Liver (tissue), 8 donors: ENCODE measurements at regions not wholly inside any gene's neighbourhood (a gene's known extent, or its start where the extent isn't known, plus 50 kb on each side); places are given as distances from the start of the nearest gene placed in this dataset.
A peak's percentile ranks its signal among the peaks of the same experiment; 100 is the strongest.

ENCODE experiments used
- DNase-seq: peaks from one replicate; pipeline ENCODE4 v3.0.0-alpha.2; 2017; ENCODE audit warnings: low spot score
- H3K27ac ChIP-seq, 2 donors: one replicate each; pipeline ENCODE4 v1.7.0; 2013; ENCODE audit warnings: inconsistent platforms in 2 of 2, low read length in 2 of 2, control low read depth in 1 of 2, low read depth in 1 of 2, mild to moderate bottlenecking in 1 of 2
- H3K27me3 ChIP-seq, 4 donors: one replicate each; pipeline versions ENCODE4 v1.6.1 to v1.7.0; 2013; ENCODE audit warnings: low read length in 3 of 4, inconsistent platforms in 1 of 4, mild to moderate bottlenecking in 1 of 4, moderate library complexity in 1 of 4; ENCODE audit not compliant: control insufficient read depth in 4 of 4, insufficient read depth in 4 of 4
- H3K36me3 ChIP-seq, 4 donors: one replicate each; pipeline versions ENCODE4 v1.6.1 to v1.7.0; 2013; ENCODE audit warnings: low read length in 3 of 4, mild to moderate bottlenecking in 3 of 4, low read depth in 1 of 4, moderate library complexity in 1 of 4; ENCODE audit not compliant: control insufficient read depth in 4 of 4, insufficient read depth in 3 of 4
- H3K4me1 ChIP-seq, 4 donors: one replicate each; pipeline versions ENCODE4 v1.6.1 to v1.7.0; 2013; ENCODE audit warnings: low read length in 3 of 4, mild to moderate bottlenecking in 3 of 4, moderate library complexity in 1 of 4; ENCODE audit not compliant: control insufficient read depth in 4 of 4, insufficient read depth in 4 of 4
- H3K4me3 ChIP-seq, 3 donors: one replicate each; pipeline versions ENCODE4 v1.6.1 to v1.7.0; 2013; ENCODE audit warnings: low read length in 3 of 3, control low read depth in 1 of 3, low read depth in 1 of 3, mild to moderate bottlenecking in 1 of 3
- H3K9ac ChIP-seq, 2 donors: one replicate each; pipeline ENCODE4 v1.7.0; 2013; ENCODE audit warnings: low read length in 2 of 2, mild to moderate bottlenecking in 2 of 2, moderate library complexity in 2 of 2, control low read depth in 1 of 2, low read depth in 1 of 2
- H3K9me3 ChIP-seq, 4 donors: one replicate each; pipeline versions ENCODE4 v1.6.1 to v1.7.0; 2013; ENCODE audit warnings: low read length in 3 of 4; ENCODE audit not compliant: control insufficient read depth in 4 of 4
- EGR1 ChIP-seq, 2 donors: IDR thresholded peaks; 2 replicates each; pipeline ENCODE4 v1.6.1; 2016 to 2018; ENCODE audit warnings: antibody characterized with exemption in 2 of 2, low read depth in 2 of 2
- FOXA2 ChIP-seq: IDR thresholded peaks from 2 replicates; pipeline ENCODE4 v1.6.1; 2016; ENCODE audit warnings: antibody characterized with exemption
- GABPA ChIP-seq, 2 donors: IDR thresholded peaks in 1 of 2; conservative IDR thresholded peaks in 1 of 2; 2 replicates each; pipeline ENCODE4 v1.6.1; 2016; ENCODE audit warnings: antibody characterized with exemption in 2 of 2, mild to moderate bottlenecking in 1 of 2, moderate library complexity in 1 of 2
- HNF4A ChIP-seq, 2 donors: conservative IDR thresholded peaks; 2 replicates each; pipeline ENCODE4 v1.6.1; 2016; ENCODE audit warnings: antibody characterized with exemption in 2 of 2, mild to moderate bottlenecking in 2 of 2
- RAD21 ChIP-seq, 2 donors: IDR thresholded peaks; 2 replicates each; pipeline ENCODE4 v1.6.1; 2016; ENCODE audit warnings: antibody characterized with exemption in 2 of 2, mild to moderate bottlenecking in 2 of 2
- RXRA ChIP-seq, 2 donors: IDR thresholded peaks; 2 replicates each; pipeline ENCODE4 v1.6.1; 2017 to 2018; ENCODE audit warnings: antibody characterized with exemption in 2 of 2, mild to moderate bottlenecking in 1 of 2
- SP1 ChIP-seq: IDR thresholded peaks from 2 replicates; pipeline ENCODE4 v1.6.1; 2018; ENCODE audit warnings: antibody characterized with exemption, mild to moderate bottlenecking
- TAF1 ChIP-seq: conservative IDR thresholded peaks from 2 replicates; pipeline ENCODE4 v1.6.1; 2016; ENCODE audit warnings: antibody characterized with exemption, mild to moderate bottlenecking
- YY1 ChIP-seq: IDR thresholded peaks from 2 replicates; pipeline ENCODE4 v1.6.1; 2016; ENCODE audit warnings: antibody characterized with exemption, mild to moderate bottlenecking
- WGBS: extraction: QIAGEN DNeasy Blood & Tissue Kit; methylation state at CpG from one replicate; pipeline ENCODE4 v1.1.7; 2013; 5-methylcytosine and 5-hydroxymethylcytosine counted together
- TF ChIP-seq, protein P1 (sequence below): fragments of 150-350 bp; IDR thresholded peaks from 2 replicates; pipeline ENCODE4 v1.5.1; 2017; ENCODE audit warnings: improper control_type of control experiment, low read depth, low read length; ENCODE audit not compliant: missing input control
- TF ChIP-seq, protein P2 (sequence below): IDR thresholded peaks from 2 replicates; pipeline ENCODE4 v1.6.1; 2016; ENCODE audit warnings: antibody characterized with exemption
- TF ChIP-seq, protein P3 (sequence below): IDR thresholded peaks from 2 replicates; pipeline ENCODE4 v1.6.1; 2016; ENCODE audit warnings: antibody characterized with exemption, mild to moderate bottlenecking
- donor health status: healthy.
- donor health status: healthy.
- donor health status: healthy.
- donor health status: healthy.
- donor health status: healthy.

DNA sequence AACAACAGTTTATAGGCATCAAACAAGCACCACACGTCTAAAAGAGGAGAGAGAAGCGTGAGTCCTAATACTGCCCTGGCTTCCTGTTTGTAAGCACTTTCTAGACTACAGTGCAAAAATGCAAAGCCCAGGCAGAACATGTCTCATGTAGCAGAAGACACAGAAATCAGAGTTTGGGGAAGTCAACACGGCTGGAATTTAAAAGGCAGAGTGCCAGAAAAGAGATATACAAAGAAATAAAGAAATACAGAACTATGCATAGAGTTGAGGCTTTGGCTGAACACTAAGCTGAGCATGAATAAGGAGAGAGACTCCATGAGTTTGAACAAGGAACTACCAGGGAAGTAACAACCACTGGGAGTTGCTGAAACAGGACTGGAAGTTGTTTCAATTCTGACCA is 566.6 kb upstream of the NR5A2 start:
- WGBS = 47% methylated on average over 3 of the region's 3 CpGs
- DNase-seq = no peak
- TF ChIP-seq TAF1 (no peak), GABPA (IDR thresholded peaks at IDR 0.05 in 1 of 2, conservative IDR thresholded peaks at IDR 0.05 in 1 of 2) (no peak), YY1 (no peak)

DNA sequence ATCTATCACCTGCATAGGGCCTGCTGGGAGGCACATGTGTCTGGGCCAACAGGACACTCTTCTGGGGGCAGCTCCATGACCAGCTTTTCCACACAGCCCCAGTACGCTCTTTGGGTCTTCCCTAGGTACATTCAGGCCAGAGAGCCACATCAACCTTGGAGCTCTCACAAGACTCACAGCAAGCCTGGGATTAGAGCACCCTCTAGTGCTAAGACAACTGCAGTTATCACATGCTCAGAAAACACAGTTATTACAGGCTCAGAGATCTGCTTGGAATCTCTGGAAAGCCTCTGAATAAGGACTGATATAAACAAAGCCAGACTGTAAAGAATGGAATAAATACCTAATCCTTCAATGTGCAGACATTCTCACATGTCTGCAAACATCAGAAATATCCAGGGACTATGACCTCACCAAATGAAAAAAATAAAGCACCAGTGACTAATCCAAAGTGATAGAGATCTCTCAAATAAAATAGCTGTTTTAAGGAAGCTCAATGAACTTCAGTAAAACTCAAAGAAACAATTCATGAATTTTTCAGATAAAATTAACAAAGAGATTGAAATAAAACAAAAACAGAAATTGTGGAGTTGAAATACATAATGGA is 563.9 kb upstream of the NR5A2 start:
- no peak overlapping the region for H3K9ac ChIP-seq
- 71% methylated on average over 1 of the region's 1 CpG for WGBS
- TF ChIP-seq, protein P1, sequence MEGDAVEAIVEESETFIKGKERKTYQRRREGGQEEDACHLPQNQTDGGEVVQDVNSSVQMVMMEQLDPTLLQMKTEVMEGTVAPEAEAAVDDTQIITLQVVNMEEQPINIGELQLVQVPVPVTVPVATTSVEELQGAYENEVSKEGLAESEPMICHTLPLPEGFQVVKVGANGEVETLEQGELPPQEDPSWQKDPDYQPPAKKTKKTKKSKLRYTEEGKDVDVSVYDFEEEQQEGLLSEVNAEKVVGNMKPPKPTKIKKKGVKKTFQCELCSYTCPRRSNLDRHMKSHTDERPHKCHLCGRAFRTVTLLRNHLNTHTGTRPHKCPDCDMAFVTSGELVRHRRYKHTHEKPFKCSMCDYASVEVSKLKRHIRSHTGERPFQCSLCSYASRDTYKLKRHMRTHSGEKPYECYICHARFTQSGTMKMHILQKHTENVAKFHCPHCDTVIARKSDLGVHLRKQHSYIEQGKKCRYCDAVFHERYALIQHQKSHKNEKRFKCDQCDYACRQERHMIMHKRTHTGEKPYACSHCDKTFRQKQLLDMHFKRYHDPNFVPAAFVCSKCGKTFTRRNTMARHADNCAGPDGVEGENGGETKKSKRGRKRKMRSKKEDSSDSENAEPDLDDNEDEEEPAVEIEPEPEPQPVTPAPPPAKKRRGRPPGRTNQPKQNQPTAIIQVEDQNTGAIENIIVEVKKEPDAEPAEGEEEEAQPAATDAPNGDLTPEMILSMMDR = peak; percentile 60
- TF ChIP-seq RAD21 (IDR thresholded peaks at IDR 0.05) (peak; percentile 93 to 95), RXRA (IDR thresholded peaks at IDR 0.05) (no peak)
- no peaks in the 10 kb centered on the region for H3K27me3 ChIP-seq
- no peaks in the 10 kb centered on the region for H3K4me1 ChIP-seq
- no peak overlapping the region for H3K27ac ChIP-seq
- no peaks in the 10 kb centered on the region for H3K36me3 ChIP-seq
- no peaks in the 10 kb centered on the region for H3K9me3 ChIP-seq
- DNase-seq = no peak
- H3K4me3 ChIP-seq = no peak overlapping the region

More for the DNA sequence above, 566.6 kb upstream of the NR5A2 start:
- Histone ChIP-seq H3K27me3 (no peaks in the 10 kb centered on the region), H3K9me3 (no peaks in the 10 kb centered on the region), H3K4me1 (no peaks in the 10 kb centered on the region), H3K27ac (no peak overlapping the region), H3K4me3 (no peak overlapping the region), H3K9ac (no peak overlapping the region), H3K36me3 (no peaks in the 10 kb centered on the region)

DNA sequence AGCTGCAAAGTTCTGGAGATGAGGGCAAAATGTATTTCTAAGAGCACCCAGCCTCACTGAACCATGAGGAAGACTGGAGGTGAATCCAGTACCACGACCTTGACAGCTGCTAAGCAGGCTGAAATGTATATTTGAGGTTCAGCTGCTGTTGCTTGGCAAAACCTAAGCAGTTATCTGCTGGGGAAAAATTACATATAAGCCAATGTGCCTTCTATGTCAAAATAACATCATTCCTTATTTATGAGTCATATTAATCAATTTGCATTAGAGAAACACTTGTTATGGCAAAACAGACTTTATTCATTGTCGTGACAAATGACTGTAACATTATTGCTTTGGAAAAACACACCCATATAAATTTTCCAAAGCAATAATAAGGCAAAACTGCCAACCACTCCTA is 560.5 kb upstream of the NR5A2 start:
- no peak overlapping the region for H3K27ac ChIP-seq
- H3K9me3 ChIP-seq = no peaks in the 10 kb centered on the region
- no peaks in the 10 kb centered on the region for H3K27me3 ChIP-seq
- H3K4me1 ChIP-seq = no peaks in the 10 kb centered on the region
- TF ChIP-seq EGR1 (IDR thresholded peaks at IDR 0.05; ENCODE audit: low read depth in 2 of 2) = no peak
- no peak for TF ChIP-seq YY1
- no peak for TF ChIP-seq HNF4A (conservative IDR thresholded peaks at IDR 0.05)
- TF ChIP-seq, protein P2, sequence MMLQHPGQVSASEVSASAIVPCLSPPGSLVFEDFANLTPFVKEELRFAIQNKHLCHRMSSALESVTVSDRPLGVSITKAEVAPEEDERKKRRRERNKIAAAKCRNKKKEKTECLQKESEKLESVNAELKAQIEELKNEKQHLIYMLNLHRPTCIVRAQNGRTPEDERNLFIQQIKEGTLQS = no peak
- no peak for TF ChIP-seq SP1
- TF ChIP-seq FOXA2 = no peak
- TF ChIP-seq, protein P3, sequence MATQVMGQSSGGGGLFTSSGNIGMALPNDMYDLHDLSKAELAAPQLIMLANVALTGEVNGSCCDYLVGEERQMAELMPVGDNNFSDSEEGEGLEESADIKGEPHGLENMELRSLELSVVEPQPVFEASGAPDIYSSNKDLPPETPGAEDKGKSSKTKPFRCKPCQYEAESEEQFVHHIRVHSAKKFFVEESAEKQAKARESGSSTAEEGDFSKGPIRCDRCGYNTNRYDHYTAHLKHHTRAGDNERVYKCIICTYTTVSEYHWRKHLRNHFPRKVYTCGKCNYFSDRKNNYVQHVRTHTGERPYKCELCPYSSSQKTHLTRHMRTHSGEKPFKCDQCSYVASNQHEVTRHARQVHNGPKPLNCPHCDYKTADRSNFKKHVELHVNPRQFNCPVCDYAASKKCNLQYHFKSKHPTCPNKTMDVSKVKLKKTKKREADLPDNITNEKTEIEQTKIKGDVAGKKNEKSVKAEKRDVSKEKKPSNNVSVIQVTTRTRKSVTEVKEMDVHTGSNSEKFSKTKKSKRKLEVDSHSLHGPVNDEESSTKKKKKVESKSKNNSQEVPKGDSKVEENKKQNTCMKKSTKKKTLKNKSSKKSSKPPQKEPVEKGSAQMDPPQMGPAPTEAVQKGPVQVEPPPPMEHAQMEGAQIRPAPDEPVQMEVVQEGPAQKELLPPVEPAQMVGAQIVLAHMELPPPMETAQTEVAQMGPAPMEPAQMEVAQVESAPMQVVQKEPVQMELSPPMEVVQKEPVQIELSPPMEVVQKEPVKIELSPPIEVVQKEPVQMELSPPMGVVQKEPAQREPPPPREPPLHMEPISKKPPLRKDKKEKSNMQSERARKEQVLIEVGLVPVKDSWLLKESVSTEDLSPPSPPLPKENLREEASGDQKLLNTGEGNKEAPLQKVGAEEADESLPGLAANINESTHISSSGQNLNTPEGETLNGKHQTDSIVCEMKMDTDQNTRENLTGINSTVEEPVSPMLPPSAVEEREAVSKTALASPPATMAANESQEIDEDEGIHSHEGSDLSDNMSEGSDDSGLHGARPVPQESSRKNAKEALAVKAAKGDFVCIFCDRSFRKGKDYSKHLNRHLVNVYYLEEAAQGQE = no peak
- DNase-seq = no peak
- H3K36me3 ChIP-seq = no peaks in the 10 kb centered on the region
- no peak overlapping the region for H3K9ac ChIP-seq
- 64% methylated on average over 2 of the region's 2 CpGs for WGBS
- no peak overlapping the region for H3K4me3 ChIP-seq
